ENCODE measurements at regions not wholly inside any gene's neighbourhood (a gene's known extent, or its start where the extent isn't known, plus 50 kb on each side); places are given as distances from the start of the nearest gene placed in this dataset.
"Not testable (repeated sequence)": the region's sequence is repeated elsewhere in the genome, so short reads cannot be mapped to it uniquely, and the experiment has no call there.

- TF ChIP-seq, protein P1, sequence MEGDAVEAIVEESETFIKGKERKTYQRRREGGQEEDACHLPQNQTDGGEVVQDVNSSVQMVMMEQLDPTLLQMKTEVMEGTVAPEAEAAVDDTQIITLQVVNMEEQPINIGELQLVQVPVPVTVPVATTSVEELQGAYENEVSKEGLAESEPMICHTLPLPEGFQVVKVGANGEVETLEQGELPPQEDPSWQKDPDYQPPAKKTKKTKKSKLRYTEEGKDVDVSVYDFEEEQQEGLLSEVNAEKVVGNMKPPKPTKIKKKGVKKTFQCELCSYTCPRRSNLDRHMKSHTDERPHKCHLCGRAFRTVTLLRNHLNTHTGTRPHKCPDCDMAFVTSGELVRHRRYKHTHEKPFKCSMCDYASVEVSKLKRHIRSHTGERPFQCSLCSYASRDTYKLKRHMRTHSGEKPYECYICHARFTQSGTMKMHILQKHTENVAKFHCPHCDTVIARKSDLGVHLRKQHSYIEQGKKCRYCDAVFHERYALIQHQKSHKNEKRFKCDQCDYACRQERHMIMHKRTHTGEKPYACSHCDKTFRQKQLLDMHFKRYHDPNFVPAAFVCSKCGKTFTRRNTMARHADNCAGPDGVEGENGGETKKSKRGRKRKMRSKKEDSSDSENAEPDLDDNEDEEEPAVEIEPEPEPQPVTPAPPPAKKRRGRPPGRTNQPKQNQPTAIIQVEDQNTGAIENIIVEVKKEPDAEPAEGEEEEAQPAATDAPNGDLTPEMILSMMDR (IDR thresholded peaks at IDR 0.05), result not testable (repeated sequence)
- not testable (repeated sequence) for TF ChIP-seq SIN3A (IDR thresholded peaks at IDR 0.05; ENCODE audit: borderline replicate concordance, insufficient read depth, low read depth, low read length); POLR2AphosphoS5 (IDR thresholded peaks at IDR 0.05; ENCODE audit: low read depth, low read length); TCF7L2 (IDR thresholded peaks at IDR 0.05; ENCODE audit: low read depth, low read length)
- TF ChIP-seq, protein P2, sequence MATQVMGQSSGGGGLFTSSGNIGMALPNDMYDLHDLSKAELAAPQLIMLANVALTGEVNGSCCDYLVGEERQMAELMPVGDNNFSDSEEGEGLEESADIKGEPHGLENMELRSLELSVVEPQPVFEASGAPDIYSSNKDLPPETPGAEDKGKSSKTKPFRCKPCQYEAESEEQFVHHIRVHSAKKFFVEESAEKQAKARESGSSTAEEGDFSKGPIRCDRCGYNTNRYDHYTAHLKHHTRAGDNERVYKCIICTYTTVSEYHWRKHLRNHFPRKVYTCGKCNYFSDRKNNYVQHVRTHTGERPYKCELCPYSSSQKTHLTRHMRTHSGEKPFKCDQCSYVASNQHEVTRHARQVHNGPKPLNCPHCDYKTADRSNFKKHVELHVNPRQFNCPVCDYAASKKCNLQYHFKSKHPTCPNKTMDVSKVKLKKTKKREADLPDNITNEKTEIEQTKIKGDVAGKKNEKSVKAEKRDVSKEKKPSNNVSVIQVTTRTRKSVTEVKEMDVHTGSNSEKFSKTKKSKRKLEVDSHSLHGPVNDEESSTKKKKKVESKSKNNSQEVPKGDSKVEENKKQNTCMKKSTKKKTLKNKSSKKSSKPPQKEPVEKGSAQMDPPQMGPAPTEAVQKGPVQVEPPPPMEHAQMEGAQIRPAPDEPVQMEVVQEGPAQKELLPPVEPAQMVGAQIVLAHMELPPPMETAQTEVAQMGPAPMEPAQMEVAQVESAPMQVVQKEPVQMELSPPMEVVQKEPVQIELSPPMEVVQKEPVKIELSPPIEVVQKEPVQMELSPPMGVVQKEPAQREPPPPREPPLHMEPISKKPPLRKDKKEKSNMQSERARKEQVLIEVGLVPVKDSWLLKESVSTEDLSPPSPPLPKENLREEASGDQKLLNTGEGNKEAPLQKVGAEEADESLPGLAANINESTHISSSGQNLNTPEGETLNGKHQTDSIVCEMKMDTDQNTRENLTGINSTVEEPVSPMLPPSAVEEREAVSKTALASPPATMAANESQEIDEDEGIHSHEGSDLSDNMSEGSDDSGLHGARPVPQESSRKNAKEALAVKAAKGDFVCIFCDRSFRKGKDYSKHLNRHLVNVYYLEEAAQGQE (IDR thresholded peaks at IDR 0.05; ENCODE audit: insufficient read depth in 1 of 2, low read depth in 2 of 2, low read length in 1 of 2), result not testable (repeated sequence)
Measured at GRCh38 chr4:101411281-101411910, 64.1 kb upstream of the PPP3CA start.
